Calu3 (cell line): ENCODE measurements at regions not wholly inside any gene's neighbourhood (a gene's known extent, or its start where the extent isn't known, plus 50 kb on each side); places are given as distances from the start of the nearest gene placed in this dataset.

Source experiments
- BruUV-seq: library from RNA; stranded (reverse); fragments of 400-500 nt; replicated peaks from 2 replicates; lab custom pipeline; 2021; lab: Mats Ljungman, UMichigan
- CTCF ChIA-PET: fragments of 300-600 bp; sonication (Branson Sonifier 250); formaldehyde crosslinking; loops from one replicate; lab custom pipeline; 2022; ENCODE audit warnings: antibody characterized with exemption; lab: Charles Lee
- DNase-seq: peaks from one replicate; pipeline ENCODE4 v3.0.0; 2022
- H3K27ac Mint-ChIP-seq: one replicate; pipeline ENCODE4 v1.8.0; 2022; ENCODE audit warnings: mixed read lengths; ENCODE audit not compliant: unreplicated experiment
- H3K27me3 Mint-ChIP-seq: one replicate; pipeline ENCODE4 v1.8.0; 2022; ENCODE audit warnings: mixed read lengths; ENCODE audit not compliant: unreplicated experiment
- H3K36me3 Mint-ChIP-seq: one replicate; pipeline ENCODE4 v1.8.0; 2022; ENCODE audit warnings: mild to moderate bottlenecking, moderate library complexity, mixed read lengths; ENCODE audit not compliant: insufficient read depth, unreplicated experiment
- H3K4me1 Mint-ChIP-seq: one replicate; pipeline ENCODE4 v1.8.0; 2022; ENCODE audit warnings: mild to moderate bottlenecking, low read depth, mixed read lengths; ENCODE audit not compliant: unreplicated experiment
- H3K4me3 Mint-ChIP-seq: one replicate; pipeline ENCODE4 v1.8.0; 2022; ENCODE audit warnings: mild to moderate bottlenecking, low read depth, moderate library complexity, mixed read lengths; ENCODE audit not compliant: unreplicated experiment
- H3K9me3 Mint-ChIP-seq: one replicate; pipeline ENCODE4 v1.8.0; 2022; ENCODE audit warnings: low read depth, mixed read lengths; ENCODE audit not compliant: unreplicated experiment
- CTCF ChIP-seq: fragments of 200-600 bp; IDR thresholded peaks from one replicate; pipeline ENCODE4 v1.8.0; 2022; ENCODE audit warnings: antibody characterized with exemption; ENCODE audit not compliant: unreplicated experiment
- intact Hi-C: fragments of 100-400 bp; cut with micrococcal nuclease; formaldehyde crosslinking; loops from one replicate; pipeline ENCODE4 v1.10.0; 2022; ENCODE audit not compliant: unreplicated experiment

DNA sequence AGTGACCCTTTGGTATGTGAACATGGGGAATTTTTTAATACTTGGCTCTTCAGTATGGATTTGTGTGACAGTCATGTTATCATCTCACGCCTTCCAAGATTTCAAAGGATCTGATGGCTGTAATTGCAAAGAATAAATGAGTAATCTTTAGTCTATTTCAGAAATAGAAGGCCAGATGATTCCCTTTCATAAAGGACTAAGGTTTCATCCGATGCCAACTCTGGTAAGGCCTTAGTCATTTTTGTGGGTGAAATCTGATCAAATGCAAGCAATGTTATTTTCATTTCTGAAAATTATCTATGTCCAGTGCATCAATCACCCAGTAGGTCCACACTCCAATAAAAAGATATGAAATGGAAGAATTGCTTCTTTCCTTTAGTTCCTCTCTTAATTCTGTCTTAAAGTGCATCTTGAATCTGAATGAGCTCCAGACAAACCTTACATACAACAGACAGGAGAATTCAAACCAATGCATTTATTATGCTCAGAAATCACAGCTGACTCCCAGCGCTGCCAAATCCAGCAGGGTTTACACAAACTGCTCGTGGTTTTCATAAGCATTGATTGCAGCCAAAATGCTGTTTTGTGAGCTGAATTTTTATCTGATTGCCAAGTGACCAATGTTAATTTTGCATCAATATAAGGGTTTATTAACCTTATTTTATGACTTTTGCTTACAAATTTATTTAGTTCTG lies 565.2 kb upstream of the MARCKS start:
- H3K4me3 Mint-ChIP-seq = no peak overlapping the region
- no TSS peak for BruUV-seq
- CTCF ChIA-PET = no interaction called here
- no peak overlapping the region for H3K27ac Mint-ChIP-seq
- no peaks in the 10 kb centered on the region for H3K27me3 Mint-ChIP-seq
- no peaks in the 10 kb centered on the region for H3K36me3 Mint-ChIP-seq
- no peaks in the 10 kb centered on the region for H3K4me1 Mint-ChIP-seq
- peaks cover 6% of the 10 kb centered on the region for H3K9me3 Mint-ChIP-seq
- no peak for TF ChIP-seq CTCF
- DNase-seq = no peak
- intact Hi-C loops = no loop called here

DNA sequence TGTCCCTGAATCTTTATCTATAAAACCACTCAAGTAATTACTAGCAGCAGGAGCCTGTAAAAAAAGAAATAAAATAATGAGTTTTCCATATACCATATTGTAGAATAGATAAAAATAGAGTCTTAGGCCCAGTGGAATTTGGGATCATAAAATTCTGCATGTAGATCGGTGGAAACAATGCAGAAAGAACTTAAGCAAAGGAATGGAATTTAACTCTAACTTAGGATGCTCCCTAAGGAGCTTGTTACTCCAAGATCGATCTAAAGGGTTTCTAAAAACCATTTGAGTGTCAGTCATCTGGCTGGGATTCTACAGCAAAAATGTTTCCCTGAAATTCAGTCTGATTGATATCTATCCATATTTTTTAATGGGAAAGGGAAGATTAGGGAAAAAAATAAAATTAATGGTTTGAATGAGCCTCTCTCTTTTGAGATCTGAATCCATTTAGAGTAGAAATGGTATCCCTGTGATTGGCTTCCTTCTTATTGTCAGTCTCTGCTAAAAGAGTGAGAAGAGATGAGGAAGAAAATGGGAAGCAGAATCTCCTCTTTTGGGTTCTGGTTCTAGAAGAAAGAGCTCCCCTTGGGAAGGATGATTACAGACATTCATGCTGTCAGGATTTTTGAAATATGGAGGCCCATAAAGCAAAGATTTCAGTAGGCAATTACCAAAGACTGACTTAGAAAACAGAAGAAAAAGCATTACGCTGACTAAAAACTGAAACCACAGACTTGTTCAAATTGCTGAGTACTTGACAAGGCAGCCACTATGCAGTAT lies 564.3 kb upstream of the MARCKS start:
- intact Hi-C loops = no loop called here
- no peaks in the 10 kb centered on the region for H3K4me1 Mint-ChIP-seq
- no peaks in the 10 kb centered on the region for H3K36me3 Mint-ChIP-seq
- DNase-seq = no peak
- TF ChIP-seq CTCF = no peak
- H3K27ac Mint-ChIP-seq = no peak overlapping the region
- no peak overlapping the region for H3K4me3 Mint-ChIP-seq
- CTCF ChIA-PET = interaction anchor here (0.6 kb wide), 1 partner anchor 50 kb away, joined by 3 read pairs; no protein-coding TSS in a partner anchor
- no peaks in the 10 kb centered on the region for H3K9me3 Mint-ChIP-seq
- BruUV-seq = no TSS peak
- H3K27me3 Mint-ChIP-seq = no peaks in the 10 kb centered on the region

- no peak overlapping the region for H3K4me3 Mint-ChIP-seq
- no peak for TF ChIP-seq CTCF
- intact Hi-C loops = no loop called here
- no peak for DNase-seq
- no peak overlapping the region for H3K27ac Mint-ChIP-seq
- no TSS peak for BruUV-seq
- H3K27me3 Mint-ChIP-seq = no peaks in the 10 kb centered on the region
- no peaks in the 10 kb centered on the region for H3K4me1 Mint-ChIP-seq
- CTCF ChIA-PET = interaction anchor here (0.6 kb wide), 1 partner anchor 50 kb away, joined by 3 read pairs; no protein-coding TSS in a partner anchor
- H3K36me3 Mint-ChIP-seq = no peaks in the 10 kb centered on the region
- no peaks in the 10 kb centered on the region for H3K9me3 Mint-ChIP-seq
These were observed 563.8 kb upstream of the MARCKS start for GRCh38 chr6:113293423-113293740.

- CTCF ChIA-PET = interaction anchor here (1.1 kb wide), 1 partner anchor 559 kb away, joined by 4 read pairs; no protein-coding TSS in a partner anchor
- H3K27me3 Mint-ChIP-seq = no peaks in the 10 kb centered on the region
- no peak overlapping the region for H3K27ac Mint-ChIP-seq
- no peak overlapping the region for H3K4me3 Mint-ChIP-seq
- no peak for DNase-seq
- BruUV-seq = no TSS peak
- H3K4me1 Mint-ChIP-seq = no peaks in the 10 kb centered on the region
- intact Hi-C loops = no loop called here
- no peak for TF ChIP-seq CTCF
- H3K9me3 Mint-ChIP-seq = no peaks in the 10 kb centered on the region
- no peaks in the 10 kb centered on the region for H3K36me3 Mint-ChIP-seq
These were observed 557.6 kb upstream of the MARCKS start for GRCh38 chr6:113299531-113299930.
